GM12878 (cell line): ENCODE measurements at regions not wholly inside any gene's neighbourhood (a gene's known extent, or its start where the extent isn't known, plus 50 kb on each side); places are given as distances from the start of the nearest gene placed in this dataset.

Source experiments
- CEBPB ChIP-seq, 2 experiments: fragments of 150-350 bp in 1 of 2; IDR thresholded peaks; 2 replicates each; pipeline ENCODE4 v1.6.1; 2012 to 2014; ENCODE audit warnings: low read depth in 2 of 2, low read length in 2 of 2, borderline replicate concordance in 1 of 2, inconsistent platforms in 1 of 2
- CEBPZ ChIP-seq: fragments of 150-350 bp; IDR thresholded peaks from 2 replicates; pipeline ENCODE4 v1.6.1; 2016; ENCODE audit warnings: low read depth, low read length
- CTCF ChIP-seq, 3 experiments: IDR thresholded peaks in 2 of 3; conservative IDR thresholded peaks in 1 of 3; 2 replicates each; pipeline ENCODE4 v1.5.1; 2011; ENCODE audit warnings: low read depth in 3 of 3, low read length in 3 of 3, mild to moderate bottlenecking in 3 of 3, control low read depth in 2 of 3, moderate library complexity in 2 of 3, inconsistent platforms in 1 of 3, mixed read lengths in 1 of 3; ENCODE audit not compliant: control insufficient read depth in 2 of 3, insufficient read depth in 1 of 3; ENCODE audit errors: extremely low read depth in 1 of 3
- EZH2 ChIP-seq: IDR thresholded peaks from 2 replicates; pipeline ENCODE4 v1.6.1; 2012; ENCODE audit warnings: low read depth, mild to moderate bottlenecking, control low read depth, inconsistent platforms, low read length, borderline replicate concordance; ENCODE audit not compliant: control insufficient read depth
- MAX ChIP-seq: IDR thresholded peaks from 2 replicates; pipeline ENCODE4 v1.6.1; 2012; ENCODE audit warnings: low read depth, low read length, improper control_type of control experiment
- POLR2A ChIP-seq: IDR thresholded peaks from 2 replicates; pipeline ENCODE4 v1.6.1; 2011; ENCODE audit warnings: low read depth, mild to moderate bottlenecking, low read length
- RBBP5 ChIP-seq: fragments of 200-600 bp; sonication (generic); conservative IDR thresholded peaks from 2 replicates; pipeline ENCODE4 v1.6.1; 2016
- RCOR1 ChIP-seq: conservative IDR thresholded peaks from 2 replicates; pipeline ENCODE4 v1.6.1; 2012; ENCODE audit warnings: low read depth, low read length, improper control_type of control experiment
- SIN3A ChIP-seq: IDR thresholded peaks from 2 replicates; pipeline ENCODE4 v1.6.1; 2012; ENCODE audit warnings: low read depth, low read length, improper control_type of control experiment
- SP1 ChIP-seq: IDR thresholded peaks from one replicate; pipeline ENCODE4 v1.6.1; 2011; ENCODE audit warnings: low read depth, low read length
- SREBF2 ChIP-seq: IDR thresholded peaks from 2 replicates; pipeline ENCODE4 v1.6.1; 2012; ENCODE audit warnings: mild to moderate bottlenecking, low read length

GRCh38 chr6:169985121-169986015 is 233.9 kb downstream of the ERMARD start:
- TF ChIP-seq POLR2A (no peak), CTCF (IDR thresholded peaks at IDR 0.05 in 2 of 3, conservative IDR thresholded peaks at IDR 0.05 in 1 of 3; ENCODE audit: control insufficient read depth in 2 of 3, extremely low read depth in 1 of 3, insufficient read depth in 1 of 3, low read depth in 3 of 3, low read length in 3 of 3) (no peak), SIN3A (no peak), EZH2 (no peak), SP1 (no peak), RCOR1 (no peak), MAX (no peak), SREBF2 (no peak), RBBP5 (no peak), CEBPB (IDR thresholded peaks at IDR 0.05; ENCODE audit: borderline replicate concordance in 1 of 2, low read depth in 2 of 2, low read length in 2 of 2) (no peak), CEBPZ (no peak)
